DOHH2 (cell line): ENCODE measurements at regions not wholly inside any gene's neighbourhood (a gene's known extent, or its start where the extent isn't known, plus 50 kb on each side); places are given as distances from the start of the nearest gene placed in this dataset.

Experiments used
- H3F3A ChIP-seq: fragments of 200-600 bp; sonication (generic), shearing (Covaris generic); 2 replicates; pipeline ENCODE4 v1.6.0; 2016; ENCODE audit warnings: antibody characterized with exemption, mild to moderate bottlenecking; ENCODE audit not compliant: control insufficient read depth, insufficient read depth
- H3K27ac ChIP-seq: fragments of 200-600 bp; sonication (generic); 2 replicates; pipeline ENCODE4 v1.5.1; 2014; ENCODE audit warnings: low read depth, mild to moderate bottlenecking, low read length, moderate library complexity
- H3K27me3 ChIP-seq: fragments of 200-600 bp; sonication (generic); 2 replicates; pipeline ENCODE4 v1.6.1; 2014; ENCODE audit warnings: mild to moderate bottlenecking, low read length, mixed read lengths; ENCODE audit not compliant: control insufficient read depth
- H3K36me3 ChIP-seq: fragments of 200-600 bp; sonication (generic); 2 replicates; pipeline ENCODE4 v1.6.1; 2014; ENCODE audit warnings: mild to moderate bottlenecking, low read length, moderate library complexity, mixed read lengths; ENCODE audit not compliant: control insufficient read depth
- H3K4me1 ChIP-seq: fragments of 200-600 bp; sonication (generic); 2 replicates; pipeline ENCODE4 v1.6.1; 2014; ENCODE audit warnings: mild to moderate bottlenecking, low read length, mixed read lengths; ENCODE audit not compliant: control insufficient read depth
- H3K4me2 ChIP-seq: fragments of 200-600 bp; sonication (generic); 2 replicates; pipeline ENCODE4 v1.6.0; 2014; ENCODE audit warnings: mild to moderate bottlenecking, low read length, moderate library complexity
- H3K4me3 ChIP-seq: fragments of 200-600 bp; sonication (generic); 2 replicates; pipeline ENCODE4 v1.5.1; 2014; ENCODE audit warnings: mild to moderate bottlenecking, low read length, mixed read lengths
- H3K79me2 ChIP-seq: fragments of 200-600 bp; sonication (generic); 2 replicates; pipeline ENCODE4 v1.6.1; 2014; ENCODE audit warnings: mild to moderate bottlenecking, low read length, mixed read lengths; ENCODE audit not compliant: control insufficient read depth
- H3K9me2 ChIP-seq: fragments of 200-600 bp; sonication (generic); replicated peaks from 2 replicates; pipeline ENCODE4 v1.6.1; 2014; ENCODE audit warnings: mild to moderate bottlenecking, low read length, mixed read lengths; ENCODE audit not compliant: control insufficient read depth
- H3K9me3 ChIP-seq: fragments of 200-600 bp; sonication (generic); 2 replicates; pipeline ENCODE4 v1.6.1; 2014; ENCODE audit warnings: antibody characterized with exemption, low read length, mixed read lengths; ENCODE audit not compliant: control insufficient read depth, insufficient read depth
- H4K20me1 ChIP-seq: fragments of 200-600 bp; sonication (generic); 2 replicates; pipeline ENCODE4 v1.6.0; 2014; ENCODE audit warnings: low read depth, mild to moderate bottlenecking, antibody characterized with exemption, low read length, moderate library complexity; ENCODE audit not compliant: control insufficient read depth, insufficient read depth
- EZH2phosphoT487 ChIP-seq: fragments of 200-600 bp; sonication (generic); IDR thresholded peaks from 2 replicates; pipeline ENCODE4 v1.6.1; 2017; ENCODE audit warnings: borderline replicate concordance, mild to moderate bottlenecking, antibody characterized with exemption, low read length, moderate library complexity, mixed read lengths
- TF ChIP-seq, protein P1 (sequence below): fragments of 200-600 bp; sonication (generic); IDR thresholded peaks from one replicate; pipeline ENCODE4 v1.5.1; 2014; ENCODE audit warnings: antibody characterized with exemption, mild to moderate bottlenecking, low read depth, low read length; ENCODE audit not compliant: poor library complexity, severe bottlenecking

DNA sequence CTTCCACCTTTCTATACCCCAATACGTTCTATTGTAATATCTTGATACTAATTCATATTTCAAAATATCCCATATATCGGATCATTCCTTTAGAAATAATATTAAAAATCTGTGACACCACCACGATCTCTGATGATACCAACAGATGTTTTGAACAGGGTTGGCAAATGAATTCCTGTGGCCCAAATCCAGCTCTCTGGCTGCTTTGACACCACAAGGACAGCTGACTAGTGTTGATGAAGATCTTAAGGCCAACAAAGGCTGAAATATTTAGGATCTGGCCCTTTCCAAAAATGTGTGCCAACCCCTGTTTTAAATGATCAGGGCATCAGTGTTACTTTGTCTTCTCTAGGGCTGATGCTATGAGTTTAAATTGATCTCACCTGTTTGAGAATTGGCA, 380.7 kb upstream of the PFKP start:
- Histone ChIP-seq H3K4me2 (no peak overlapping the region), H3K9me2 (no peaks in the 10 kb centered on the region), H3K36me3 (no peaks in the 10 kb centered on the region), H3K27ac (no peak overlapping the region), H3K9me3 (no peaks in the 10 kb centered on the region), H4K20me1 (no peaks in the 10 kb centered on the region), H3K27me3 (no peaks in the 10 kb centered on the region), H3K4me1 (no peaks in the 10 kb centered on the region), H3K4me3 (no peak overlapping the region), H3K79me2 (no peaks in the 10 kb centered on the region), H3F3A (no peaks in the 10 kb centered on the region)
- TF ChIP-seq, protein P1, sequence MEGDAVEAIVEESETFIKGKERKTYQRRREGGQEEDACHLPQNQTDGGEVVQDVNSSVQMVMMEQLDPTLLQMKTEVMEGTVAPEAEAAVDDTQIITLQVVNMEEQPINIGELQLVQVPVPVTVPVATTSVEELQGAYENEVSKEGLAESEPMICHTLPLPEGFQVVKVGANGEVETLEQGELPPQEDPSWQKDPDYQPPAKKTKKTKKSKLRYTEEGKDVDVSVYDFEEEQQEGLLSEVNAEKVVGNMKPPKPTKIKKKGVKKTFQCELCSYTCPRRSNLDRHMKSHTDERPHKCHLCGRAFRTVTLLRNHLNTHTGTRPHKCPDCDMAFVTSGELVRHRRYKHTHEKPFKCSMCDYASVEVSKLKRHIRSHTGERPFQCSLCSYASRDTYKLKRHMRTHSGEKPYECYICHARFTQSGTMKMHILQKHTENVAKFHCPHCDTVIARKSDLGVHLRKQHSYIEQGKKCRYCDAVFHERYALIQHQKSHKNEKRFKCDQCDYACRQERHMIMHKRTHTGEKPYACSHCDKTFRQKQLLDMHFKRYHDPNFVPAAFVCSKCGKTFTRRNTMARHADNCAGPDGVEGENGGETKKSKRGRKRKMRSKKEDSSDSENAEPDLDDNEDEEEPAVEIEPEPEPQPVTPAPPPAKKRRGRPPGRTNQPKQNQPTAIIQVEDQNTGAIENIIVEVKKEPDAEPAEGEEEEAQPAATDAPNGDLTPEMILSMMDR: no peak
- TF ChIP-seq EZH2phosphoT487: no peak

DNA sequence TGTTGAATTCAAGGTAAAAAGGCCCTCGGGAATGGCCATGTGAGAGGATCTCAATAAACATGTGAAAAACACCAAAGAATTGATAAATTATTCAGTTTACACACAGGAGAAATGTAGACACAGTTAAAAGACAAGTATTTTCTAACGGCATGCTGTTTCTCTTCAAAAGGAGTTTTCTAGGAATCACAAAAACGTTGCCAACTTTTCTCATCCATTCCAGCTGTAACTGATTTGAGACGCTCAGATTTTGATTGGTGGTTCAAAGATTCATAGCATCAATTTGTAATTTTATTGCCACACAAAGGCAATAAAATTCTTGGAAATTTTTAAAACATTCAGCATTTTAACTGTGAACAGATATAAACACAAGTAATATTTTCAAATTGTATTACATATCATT, 384.9 kb upstream of the PFKP start:
- no peak overlapping the region for H3K4me2 ChIP-seq
- no peak overlapping the region for H3K27ac ChIP-seq
- H3K27me3 ChIP-seq: no peaks in the 10 kb centered on the region
- no peaks in the 10 kb centered on the region for H3F3A ChIP-seq
- H3K4me3 ChIP-seq: no peak overlapping the region
- no peak for TF ChIP-seq EZH2phosphoT487
- no peaks in the 10 kb centered on the region for H3K4me1 ChIP-seq
- H3K9me3 ChIP-seq: no peaks in the 10 kb centered on the region
- no peaks in the 10 kb centered on the region for H3K36me3 ChIP-seq
- H3K9me2 ChIP-seq: no peaks in the 10 kb centered on the region
- H3K79me2 ChIP-seq: no peaks in the 10 kb centered on the region
- no peaks in the 10 kb centered on the region for H4K20me1 ChIP-seq

DNA sequence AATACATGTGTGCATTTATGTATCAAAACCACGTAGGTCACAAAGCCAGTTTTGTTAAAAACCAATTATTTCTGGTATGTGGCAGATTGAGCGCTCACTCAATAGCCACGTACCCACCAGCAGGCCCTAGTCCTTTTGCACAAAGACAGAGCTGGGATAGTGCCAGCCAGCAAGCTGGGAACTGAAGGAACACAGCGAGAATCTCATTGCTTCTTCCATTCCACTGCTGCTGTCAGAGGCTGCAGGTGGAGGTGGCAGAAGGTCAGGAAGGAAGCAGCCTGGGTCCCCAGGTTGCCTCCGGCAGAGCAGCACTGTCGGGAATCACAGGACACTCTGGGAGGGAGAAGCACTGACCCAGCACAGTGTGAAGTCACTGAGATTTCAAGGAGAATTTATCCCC, 385.5 kb upstream of the PFKP start:
- no peak for TF ChIP-seq EZH2phosphoT487
- TF ChIP-seq, protein P1: no peak
- H3K27me3 ChIP-seq: no peaks in the 10 kb centered on the region
- no peaks in the 10 kb centered on the region for H3K9me3 ChIP-seq
- no peaks in the 10 kb centered on the region for H4K20me1 ChIP-seq
- H3K4me3 ChIP-seq: no peak overlapping the region
- no peaks in the 10 kb centered on the region for H3K9me2 ChIP-seq
- no peak overlapping the region for H3K4me2 ChIP-seq
- no peaks in the 10 kb centered on the region for H3K4me1 ChIP-seq
- no peaks in the 10 kb centered on the region for H3K36me3 ChIP-seq
- no peaks in the 10 kb centered on the region for H3F3A ChIP-seq
- H3K27ac ChIP-seq: no peak overlapping the region
- no peaks in the 10 kb centered on the region for H3K79me2 ChIP-seq

DNA sequence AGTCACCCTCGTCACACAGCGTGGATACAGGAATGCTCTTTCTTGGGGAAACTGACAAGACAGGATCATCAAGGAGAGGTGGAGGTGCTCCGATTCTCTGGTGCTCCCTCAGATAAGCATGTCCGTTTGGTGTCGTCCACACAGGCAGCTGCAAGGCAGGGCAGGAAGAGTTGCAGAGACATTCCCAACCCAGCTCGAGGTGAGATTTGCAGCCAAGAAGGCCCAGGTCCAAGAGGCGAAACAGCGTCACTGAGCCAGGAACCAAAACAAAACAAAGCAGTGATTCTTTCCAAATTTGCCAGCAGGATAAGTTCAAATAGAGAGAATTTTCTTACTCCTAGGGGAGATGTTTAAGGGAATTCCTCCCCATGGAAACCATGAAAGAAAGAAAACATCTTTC, 386.5 kb upstream of the PFKP start:
- Histone ChIP-seq H3K79me2 (no peaks in the 10 kb centered on the region), H3K9me2 (no peaks in the 10 kb centered on the region), H3K27me3 (no peaks in the 10 kb centered on the region), H3K4me3 (no peak overlapping the region), H3F3A (no peaks in the 10 kb centered on the region), H3K9me3 (no peaks in the 10 kb centered on the region), H3K4me2 (no peak overlapping the region), H3K27ac (no peak overlapping the region), H3K36me3 (no peaks in the 10 kb centered on the region), H4K20me1 (no peaks in the 10 kb centered on the region), H3K4me1 (no peaks in the 10 kb centered on the region)
- TF ChIP-seq EZH2phosphoT487: no peak
- TF ChIP-seq, protein P1: no peak
